ENCODE measurements at regions not wholly inside any gene's neighbourhood (a gene's known extent, or its start where the extent isn't known, plus 50 kb on each side); places are given as distances from the start of the nearest gene placed in this dataset.
"Not testable (repeated sequence)": the region's sequence is repeated elsewhere in the genome, so short reads cannot be mapped to it uniquely, and the experiment has no call there.

DNA sequence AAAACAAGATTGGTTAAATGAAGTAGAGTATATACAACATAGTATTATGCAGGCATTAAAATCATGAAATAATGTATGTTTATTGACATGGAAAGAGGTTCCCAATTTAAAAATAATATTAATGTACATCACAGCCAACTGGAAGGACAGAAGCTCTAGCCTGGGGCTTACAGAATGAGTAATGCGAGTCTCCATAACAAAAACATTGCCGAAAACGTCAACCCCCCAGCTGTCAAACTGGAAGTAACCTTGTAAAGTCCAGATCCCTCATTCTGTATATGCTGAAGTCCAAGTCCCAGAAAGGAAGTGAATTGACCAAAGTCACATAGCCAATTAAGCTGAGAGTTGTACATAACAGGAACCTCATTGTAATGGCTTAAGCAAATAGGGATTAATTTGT, 128.7 kb upstream of the ECI2 start:
- no peak for DNase-seq (ENCODE audit: low read depth in 3 of 3)

DNA sequence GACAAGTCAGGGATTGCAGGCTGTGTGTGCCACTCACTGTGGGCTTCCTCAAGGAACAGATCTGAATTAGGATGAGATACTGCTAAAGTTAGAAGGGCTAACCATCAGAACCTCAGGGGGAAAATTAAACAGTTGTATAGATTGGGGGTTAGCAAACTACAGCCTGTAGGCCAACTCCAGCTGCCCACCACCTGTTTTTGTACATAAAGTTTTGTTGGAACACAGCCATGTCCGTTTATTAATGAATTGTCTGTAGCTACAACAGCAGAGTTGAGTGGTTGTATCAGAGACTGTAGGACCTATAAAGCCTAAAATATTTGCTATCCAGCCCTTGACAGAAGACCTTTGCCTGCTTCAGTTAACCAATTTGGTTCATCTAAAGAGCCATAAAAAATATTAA, 127.2 kb upstream of the ECI2 start:
- no peak for DNase-seq (ENCODE audit: low read depth in 3 of 3)

DNA sequence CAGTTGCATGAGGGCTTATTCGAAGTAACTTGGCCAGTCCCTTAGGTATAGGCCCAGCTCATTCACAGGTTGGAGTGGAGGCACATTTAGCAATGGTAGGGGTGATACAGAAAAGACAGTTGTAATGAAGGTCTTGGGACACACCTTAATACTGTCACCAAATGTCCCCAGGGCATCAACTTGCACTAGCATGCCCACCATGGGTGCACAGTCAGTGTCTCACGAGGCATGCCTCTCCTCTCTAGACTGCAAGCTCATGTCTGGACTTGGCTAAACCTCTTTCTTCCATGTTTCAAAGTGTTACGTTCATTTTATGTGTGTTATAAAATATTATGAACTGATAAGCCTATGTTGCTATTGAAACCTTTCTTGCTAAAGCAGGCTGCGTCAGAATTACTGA, 124.0 kb upstream of the ECI2 start:
- DNase-seq (ENCODE audit: low read depth in 3 of 3), result no peak

DNA sequence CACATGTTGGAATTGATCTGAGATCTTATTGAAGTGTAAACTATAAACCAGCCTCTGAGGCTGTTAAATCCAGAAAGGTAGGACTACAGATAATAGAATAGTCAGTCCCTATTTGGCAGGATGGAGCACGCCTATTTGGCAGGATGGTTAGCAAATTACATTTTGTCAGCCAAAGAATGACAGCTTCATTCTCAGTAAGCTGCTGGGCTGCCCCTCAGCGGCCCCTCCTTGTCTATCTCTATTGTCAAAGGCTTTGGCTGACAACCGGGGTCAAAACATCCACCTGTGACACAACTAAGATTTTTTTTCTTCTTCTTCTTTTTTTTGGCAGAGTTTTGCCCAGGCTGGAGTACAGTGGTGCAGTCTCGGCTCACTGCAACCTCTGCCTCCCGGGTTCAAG, 123.4 kb upstream of the ECI2 start:
- no peak for DNase-seq (ENCODE audit: low read depth in 3 of 3)

DNA sequence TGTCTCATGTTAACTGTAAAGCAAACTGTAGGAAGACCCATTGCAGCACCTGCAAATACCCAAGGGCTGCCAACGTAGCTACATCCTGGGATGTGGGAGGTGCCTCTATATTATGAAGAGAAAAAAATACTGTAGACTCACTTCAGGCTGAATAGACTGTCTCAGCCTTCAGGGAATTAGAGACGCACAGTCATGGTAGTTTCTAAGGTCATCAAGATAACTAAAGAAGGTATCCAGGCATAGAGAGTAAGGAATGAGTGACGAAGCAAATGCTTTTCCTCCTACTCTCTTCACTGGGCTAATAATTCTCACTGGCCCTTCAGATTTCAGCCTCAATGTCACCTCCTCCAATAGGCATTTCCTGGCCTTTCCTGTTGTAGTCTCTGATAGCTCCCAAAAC, 121.6 kb upstream of the ECI2 start:
- no peak for DNase-seq (ENCODE audit: low read depth in 3 of 3)

DNA sequence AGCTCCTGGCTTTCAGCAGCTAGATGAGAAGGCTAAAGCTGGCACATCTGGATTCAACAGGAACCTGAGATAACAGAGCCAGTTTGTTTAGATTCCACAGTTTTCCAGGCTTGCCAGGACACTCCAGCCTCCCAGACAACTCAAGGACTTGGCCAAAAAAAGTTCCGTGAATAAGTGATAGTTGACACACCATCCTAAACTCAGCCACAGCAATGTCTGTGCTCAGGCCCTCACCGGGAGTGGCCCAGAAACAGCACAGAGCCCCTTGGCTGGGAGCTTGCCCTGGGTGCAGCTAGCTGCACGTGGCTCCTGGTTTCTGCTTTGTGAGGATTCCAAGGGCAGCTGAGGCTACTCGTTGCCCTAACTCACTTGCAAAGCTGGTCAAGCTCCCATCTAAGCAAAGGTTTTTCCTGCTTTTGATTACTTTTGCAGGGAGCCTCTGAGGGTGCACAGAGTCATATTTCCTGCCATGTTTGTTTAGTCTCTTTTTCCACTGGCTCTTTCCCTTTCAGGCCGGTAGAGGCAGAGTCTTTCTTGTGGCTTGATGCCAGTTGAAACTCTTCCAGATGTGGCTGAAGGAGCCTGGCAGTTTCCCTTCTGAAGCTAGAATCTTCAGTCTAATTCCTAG, 118.3 kb upstream of the ECI2 start:
- no peak for DNase-seq (ENCODE audit: low read depth in 3 of 3)

DNA sequence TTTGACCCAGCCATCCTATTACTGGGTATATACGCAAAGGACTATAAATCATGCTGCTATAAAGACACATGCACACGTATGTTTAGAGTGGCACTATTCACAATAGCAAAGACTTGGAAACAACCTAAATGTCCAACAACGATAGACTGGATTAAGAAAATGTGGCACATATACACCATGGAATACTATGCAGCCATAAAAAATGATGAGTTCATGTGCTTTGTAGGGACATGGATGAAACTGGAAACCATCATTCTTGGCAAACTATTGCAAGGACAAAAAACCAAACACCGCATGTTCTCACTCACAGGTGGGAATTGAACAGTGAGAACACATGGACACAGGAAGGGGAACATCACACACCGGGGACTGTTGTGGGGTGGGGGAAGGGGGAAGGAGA, 117.1 kb upstream of the ECI2 start:
- not testable (repeated sequence) for DNase-seq (ENCODE audit: low read depth in 3 of 3)

DNA sequence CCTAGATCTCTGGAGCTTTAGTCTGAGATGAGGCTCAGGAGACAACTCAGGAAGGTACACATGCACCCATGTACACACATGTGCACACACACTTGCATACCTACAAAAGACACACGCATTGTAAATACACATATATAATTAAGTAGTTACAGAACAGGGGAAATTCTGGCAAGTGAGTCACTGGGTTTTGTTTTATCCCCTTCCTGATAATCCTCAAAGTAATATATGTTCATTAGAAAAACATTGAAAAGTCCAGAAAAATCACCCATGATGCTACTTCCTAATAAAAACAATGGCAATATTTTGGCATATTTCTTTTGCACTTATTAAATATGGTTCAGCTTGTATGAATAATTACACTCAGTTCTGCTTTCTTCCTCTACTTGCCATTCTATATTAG, 115.3 kb upstream of the ECI2 start:
- DNase-seq (ENCODE audit: low read depth in 3 of 3), result no peak

DNA sequence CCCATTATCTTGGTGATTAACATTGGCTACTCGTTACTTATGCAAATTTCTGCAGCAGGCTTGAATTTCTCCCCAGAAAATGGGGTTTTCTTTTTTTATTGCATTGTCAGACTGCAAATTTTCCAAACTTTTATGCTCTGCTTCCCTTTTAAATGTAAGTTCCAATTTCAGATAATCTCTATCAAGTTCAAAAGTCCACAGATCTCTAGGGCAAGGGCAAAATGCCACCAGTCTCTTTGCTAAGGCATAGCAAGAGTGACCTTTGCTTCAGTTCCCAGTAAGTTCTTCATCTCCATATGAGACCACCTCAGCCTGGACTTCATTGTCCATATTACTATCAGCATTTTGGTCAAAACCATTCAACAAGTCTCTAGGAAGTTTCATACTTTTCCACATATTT, 108.5 kb upstream of the ECI2 start:
- DNase-seq (ENCODE audit: low read depth in 3 of 3), result not testable (repeated sequence)

DNA sequence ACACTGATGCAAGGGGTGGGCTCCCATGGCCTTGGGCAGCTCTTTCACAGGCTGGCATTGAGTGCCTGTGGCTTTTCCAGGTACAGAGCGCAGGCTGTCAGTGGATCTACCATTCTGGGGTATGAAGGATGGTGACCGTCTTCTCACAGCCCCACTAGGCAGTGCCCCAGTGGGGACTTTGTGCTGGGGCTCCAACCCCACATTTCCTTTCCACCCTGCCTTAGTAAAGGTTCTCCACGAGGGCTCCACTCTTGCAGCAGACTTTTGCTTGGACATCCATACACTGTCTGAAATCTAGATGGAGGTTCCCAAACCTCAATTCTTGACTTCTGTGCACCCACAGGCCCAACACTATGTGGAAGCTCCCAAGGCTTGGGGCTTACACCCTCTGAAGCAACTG, 107.9 kb upstream of the ECI2 start:
- no peak for DNase-seq (ENCODE audit: low read depth in 3 of 3)

DNA sequence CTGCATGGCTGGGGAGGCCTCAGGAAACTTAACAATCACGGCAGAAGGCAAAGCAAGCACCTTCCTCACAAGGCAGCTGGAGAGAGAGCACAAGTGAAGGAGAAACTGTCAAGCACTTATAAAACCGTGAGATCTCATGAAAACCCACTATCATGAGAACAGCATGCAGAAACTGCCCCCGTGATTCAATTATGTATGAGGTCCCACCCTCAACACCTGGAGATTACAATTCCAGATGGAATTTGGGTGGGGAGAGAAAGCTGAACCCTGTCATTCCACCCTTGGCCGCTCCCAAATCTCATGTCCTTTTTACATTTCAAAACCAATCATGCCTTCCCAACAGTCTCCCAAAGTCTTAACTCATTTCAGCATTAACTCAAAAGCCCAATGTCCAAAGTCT, 107.2 kb upstream of the ECI2 start:
- DNase-seq (ENCODE audit: low read depth in 3 of 3), result no peak

DNA sequence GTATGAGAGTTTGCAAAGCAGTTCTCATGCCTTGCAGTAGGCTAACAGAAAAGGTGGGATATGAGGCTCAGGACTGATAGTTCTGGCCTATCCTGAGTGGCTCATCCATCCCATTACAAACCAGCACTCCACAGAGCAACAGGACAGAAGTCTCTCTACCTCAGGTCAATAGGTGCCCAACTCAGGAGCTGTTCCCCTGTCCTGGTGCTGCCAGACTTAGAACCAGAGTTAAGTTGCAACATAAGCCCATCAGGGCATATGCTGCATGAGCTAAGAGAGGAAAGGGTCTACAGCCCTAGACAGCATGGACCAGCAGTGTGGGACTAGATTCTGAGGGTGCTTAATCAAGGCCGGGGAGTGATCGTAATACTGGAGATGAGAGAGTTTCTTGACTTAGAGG, 104.8 kb upstream of the ECI2 start:
- DNase-seq (ENCODE audit: low read depth in 3 of 3), result no peak

DNA sequence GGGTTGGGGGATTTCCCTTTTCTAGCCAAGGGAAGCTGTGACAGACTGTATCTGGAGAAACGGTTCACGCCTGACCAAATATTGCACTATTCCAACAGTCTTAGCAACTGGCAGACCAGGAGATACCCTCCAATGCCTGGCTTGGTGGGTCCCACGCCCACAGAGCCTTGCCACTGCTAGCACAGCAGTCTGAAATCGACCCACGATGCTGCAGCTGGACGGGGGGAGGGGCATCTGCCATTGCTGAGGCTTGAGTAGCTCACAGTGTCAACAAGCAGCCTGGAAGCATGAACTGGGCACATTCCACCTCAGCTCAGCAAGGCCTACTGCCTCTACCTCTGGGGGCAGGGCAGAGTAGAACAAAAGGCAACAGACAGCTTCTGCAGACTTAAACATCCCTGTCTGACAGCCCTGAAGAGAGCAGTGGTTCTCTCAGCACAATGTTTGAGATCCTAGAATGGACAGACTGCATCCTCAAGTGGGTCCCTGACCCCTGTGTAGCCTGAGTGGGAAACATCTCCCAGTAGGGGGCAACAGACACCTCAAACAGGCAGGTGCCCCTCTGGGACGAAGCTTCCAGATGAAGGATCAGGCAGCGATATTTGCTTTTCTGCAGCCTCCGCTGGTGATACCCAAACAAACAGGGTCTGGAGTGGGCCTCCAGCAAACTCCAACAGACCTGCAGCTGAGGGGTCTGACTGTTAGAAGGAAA, 89.9 kb upstream of the ECI2 start:
- DNase-seq (ENCODE audit: low read depth in 3 of 3), result no peak

DNA sequence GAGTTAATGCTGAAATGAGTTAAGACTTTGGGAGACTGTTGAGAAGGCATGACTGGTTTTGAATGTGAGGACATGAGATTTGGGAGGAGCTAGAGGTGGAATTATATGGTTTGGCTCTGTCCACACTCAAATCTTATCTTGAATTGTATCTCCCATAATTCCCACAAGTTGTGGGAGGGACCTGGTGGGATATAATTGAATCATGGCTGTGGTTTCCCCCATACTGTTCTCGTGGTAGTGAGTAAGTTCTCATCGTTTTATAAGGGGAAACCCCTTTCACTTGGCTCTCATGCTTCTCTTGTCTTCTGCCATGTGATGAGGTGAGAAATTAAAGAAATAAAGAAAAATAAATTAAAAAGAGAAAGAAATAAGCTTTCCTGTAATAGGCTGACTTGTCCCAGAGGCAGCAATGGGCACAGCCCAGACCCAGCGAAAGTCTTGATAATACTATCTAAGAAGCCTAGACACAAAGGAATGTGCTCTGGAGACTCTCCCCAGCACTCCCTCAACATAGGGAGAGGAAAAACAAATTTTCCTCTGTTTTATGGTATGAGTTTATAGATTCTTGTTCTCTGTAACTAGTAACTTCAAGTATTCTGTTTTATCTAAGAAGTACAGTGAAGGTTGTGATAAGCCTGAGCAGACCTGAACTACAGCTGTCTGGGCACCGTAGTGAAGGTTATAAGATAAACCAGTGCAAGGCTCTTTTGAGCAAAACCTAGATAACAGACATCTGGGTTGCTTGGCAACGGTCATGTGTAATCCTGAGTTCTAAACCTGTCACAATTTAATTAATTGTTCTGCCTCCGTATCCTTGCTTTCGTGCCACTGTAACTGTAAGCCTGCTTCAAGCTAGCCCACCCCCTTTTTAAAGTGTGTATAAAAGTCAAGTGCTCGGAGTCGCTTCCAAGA, 88.9 kb upstream of the ECI2 start:
- DNase-seq (ENCODE audit: low read depth in 3 of 3), result no peak

DNA sequence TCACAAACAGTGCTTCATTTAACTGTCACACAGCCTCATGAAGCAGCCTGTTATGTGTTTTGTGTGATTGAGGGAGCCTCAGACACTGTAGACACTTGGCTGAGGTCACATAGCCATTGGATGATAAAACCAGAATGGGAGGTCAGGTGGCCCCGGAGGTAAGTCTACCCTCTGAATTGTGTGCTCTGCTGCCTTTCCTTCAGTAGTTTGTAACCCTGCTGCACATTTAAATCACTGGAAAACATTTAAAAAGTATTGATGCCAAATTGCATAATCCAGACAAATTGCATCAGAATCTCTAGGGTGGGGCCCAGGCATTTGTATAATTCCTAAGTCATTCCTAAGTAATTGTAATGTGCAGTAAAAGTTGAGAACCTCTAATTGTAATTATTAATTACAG, 85.2 kb upstream of the ECI2 start:
- no peak for DNase-seq (ENCODE audit: low read depth in 3 of 3)

DNA sequence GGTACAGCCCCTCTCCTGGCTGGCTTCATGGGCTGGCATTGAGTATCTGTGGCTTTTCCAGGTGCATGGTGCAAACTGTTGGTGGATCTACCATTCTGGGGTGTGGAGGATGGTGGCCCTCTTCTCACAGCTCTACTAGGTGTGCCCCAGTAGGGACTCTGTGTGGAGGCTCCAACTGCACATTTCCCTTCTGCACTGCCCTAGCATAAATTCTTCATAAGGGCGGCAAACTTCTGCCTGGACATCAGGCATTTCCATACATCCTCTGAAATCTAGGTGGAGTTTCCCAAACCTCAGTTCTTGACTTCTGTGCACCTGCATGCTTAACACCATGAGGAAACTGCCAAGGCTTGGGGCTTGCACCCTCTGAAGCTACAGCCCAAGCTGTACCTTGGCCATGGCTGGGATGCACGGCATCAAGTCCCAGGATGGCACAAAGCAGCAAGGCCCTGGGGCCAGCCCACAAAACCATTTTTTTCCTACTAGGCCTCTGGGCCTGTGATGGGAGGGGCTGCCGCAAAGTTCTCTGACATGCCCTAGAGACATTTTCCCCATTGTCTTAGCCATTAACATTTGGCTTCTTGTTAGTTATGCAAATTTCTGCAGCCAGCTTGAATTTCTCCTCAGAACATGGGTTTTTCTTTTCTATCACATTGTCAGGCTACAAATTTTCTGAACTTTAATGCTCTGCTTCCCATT, 83.4 kb upstream of the ECI2 start:
- not testable (repeated sequence) for DNase-seq (ENCODE audit: low read depth in 3 of 3)

DNA sequence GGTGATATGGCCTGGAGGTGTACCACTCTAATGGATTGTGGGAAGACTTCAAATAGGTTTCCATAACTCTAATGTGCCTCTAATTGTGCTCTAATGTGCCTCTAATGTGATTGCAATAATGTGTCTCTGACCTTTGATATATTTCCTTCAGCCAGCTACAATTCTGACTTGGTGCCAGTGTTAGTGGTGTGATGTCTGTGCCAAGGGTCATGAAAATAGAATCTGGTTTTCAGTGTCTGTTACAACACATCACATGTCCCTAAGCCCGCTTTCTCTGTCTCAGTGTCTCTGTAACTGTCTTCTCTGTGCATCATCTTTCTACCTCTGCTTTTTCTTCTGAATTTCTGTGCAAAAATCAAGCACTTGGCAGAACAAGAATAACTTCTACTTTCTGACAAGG, 77.2 kb upstream of the ECI2 start:
- no peak for DNase-seq (ENCODE audit: low read depth in 3 of 3)

DNA sequence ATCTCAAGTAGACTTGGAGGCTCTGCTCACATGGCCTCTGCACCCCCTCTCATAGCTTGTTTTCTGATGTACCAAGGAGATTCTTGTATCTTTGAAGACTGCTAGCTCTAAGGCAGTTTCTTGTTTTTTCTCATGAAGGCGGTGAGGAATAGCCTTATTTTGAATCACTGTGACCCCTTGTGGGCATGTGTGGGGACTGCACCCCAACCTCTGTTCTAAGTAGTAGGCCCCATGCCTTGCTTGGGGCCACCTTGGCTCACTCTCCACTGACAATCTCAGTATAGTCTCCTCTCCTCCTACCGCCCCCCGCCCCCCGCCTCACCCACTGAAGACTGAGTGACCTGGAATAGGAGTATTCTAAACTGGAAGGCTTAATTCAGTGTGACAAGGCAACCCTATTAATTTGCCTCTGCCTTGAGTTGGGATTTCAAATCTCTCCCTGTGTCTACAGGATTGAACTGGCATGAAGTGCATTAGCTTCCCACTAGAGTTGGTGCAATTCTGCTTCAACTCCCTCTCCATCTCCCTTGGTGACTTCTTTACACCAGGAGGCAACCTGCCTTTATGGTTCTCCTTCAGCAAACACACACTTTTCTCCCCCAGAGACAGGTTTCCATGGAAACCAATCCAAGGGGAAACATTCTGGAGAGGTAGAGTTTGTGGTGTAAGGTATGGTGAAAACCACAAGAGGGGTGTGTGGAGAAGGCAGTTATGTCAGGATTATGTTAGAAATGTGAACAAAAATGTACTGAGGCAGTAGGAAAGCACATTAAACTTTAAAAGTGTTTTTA, 75.4 kb upstream of the ECI2 start:
- DNase-seq (ENCODE audit: low read depth in 3 of 3), result peak; percentile 28 to 68 (median 48)

DNA sequence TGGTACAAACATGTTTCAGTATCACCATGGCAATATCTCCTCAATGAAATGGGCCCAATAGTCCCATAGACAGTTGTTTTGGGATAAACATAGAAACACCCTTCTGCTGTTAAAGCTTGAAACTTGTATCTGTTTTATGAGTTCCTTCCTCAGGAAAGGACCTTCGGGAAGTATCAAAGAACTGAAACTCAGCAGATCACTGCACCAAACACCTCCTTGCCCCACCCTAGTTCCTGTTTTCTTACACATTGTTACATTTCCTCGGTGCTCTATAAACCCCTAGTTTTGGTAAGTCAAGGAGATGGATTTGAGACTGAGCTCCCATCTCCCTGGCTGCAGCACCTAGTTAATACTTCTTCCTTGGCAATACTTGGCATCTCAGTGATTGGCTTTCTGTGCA, 73.8 kb upstream of the ECI2 start:
- no peak for DNase-seq (ENCODE audit: low read depth in 3 of 3)

DNA sequence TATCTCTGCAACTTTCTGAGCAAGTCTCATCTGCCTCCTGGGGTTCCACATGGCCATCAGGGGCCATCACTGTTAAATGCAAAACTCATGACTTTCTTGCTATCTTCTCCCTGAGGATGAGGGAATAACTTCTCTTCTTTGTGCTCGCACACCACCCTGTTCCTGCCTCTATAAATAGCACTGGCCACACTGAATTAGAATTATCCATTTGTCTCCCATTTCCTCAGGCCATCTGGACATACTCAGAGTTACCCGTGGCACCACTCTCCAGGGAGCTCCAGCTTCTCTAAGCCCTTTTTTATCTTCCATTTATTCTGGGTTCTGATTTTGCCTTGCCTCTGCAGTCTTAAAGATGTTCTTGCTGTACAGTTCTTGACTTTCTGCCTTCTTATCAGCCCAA, 72.8 kb upstream of the ECI2 start:
- no peak for DNase-seq (ENCODE audit: low read depth in 3 of 3)

DNA sequence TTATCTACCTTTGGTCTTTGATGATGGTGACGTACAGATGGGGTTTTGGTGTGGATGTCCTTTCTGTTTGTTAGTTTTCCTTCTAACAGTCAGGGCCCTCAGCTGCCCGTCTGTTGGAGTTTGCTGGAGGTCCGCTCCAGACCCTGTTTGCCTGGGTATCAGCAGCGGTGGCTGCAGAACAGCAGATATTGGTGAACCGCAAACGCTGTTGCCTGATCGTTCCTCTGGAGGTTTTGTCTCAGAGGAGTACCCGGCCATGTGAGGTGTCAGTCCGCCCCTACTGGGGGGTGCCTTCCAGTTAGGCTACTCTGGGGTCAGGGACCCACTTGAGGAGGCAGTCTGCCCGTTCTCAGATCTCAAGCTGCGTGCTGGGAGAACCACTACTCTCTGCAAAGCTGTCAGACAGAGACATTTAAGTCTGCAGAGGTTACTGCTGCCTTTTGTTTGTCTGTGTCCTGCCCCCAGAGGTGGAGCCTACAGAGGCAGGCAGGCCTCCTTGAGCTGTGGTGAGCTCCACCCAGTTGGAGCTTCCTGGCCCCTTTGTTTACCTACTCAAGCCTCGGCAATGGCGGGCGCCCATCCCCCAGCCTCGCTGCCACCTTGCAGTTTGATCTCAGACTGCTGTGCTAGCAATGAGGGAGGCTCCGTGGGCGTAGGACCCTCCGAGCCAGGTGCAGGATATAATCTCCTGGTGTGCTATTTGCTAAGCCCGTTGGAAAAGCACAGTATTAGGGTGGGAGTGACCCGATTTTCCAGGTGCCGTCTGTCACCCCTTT, 68.5 kb upstream of the ECI2 start:
- not testable (repeated sequence) for DNase-seq (ENCODE audit: low read depth in 3 of 3)
